Esophagus squamous epithelium (tissue), 5 donors: ENCODE measurements at regions not wholly inside any gene's neighbourhood (a gene's known extent, or its start where the extent isn't known, plus 50 kb on each side); places are given as distances from the start of the nearest gene placed in this dataset.

Experiments
- DNase-seq: peaks from one replicate; lab custom pipeline; 2025; lab: John Stamatoyannopoulos, UW
- H3K27ac ChIP-seq, 4 donors: fragments of 200-600 bp; sonication (generic); one replicate each; pipeline ENCODE4 v1.5.1; 2016 to 2019; ENCODE audit warnings: mild to moderate bottlenecking in 1 of 4
- H3K27me3 ChIP-seq, 4 donors: fragments of 200-600 bp; sonication (generic); 1 replicate in 3 of 4; 2 replicates in 1 of 4; pipeline versions ENCODE4 v1.5.1 to v1.6.0; 2017 to 2021; ENCODE audit warnings: antibody characterized with exemption in 1 of 4
- H3K36me3 ChIP-seq, 3 donors: fragments of 200-600 bp; sonication (generic); one replicate each; pipeline ENCODE4 v1.5.1; 2016 to 2019
- H3K4me1 ChIP-seq, 3 donors: fragments of 200-600 bp; sonication (generic); one replicate each; pipeline ENCODE4 v1.5.1; 2017 to 2019
- H3K4me3 ChIP-seq, 4 donors: fragments of 200-600 bp; sonication (generic); 1 replicate in 3 of 4; 2 replicates in 1 of 4; pipeline ENCODE4 v1.5.1; 2016 to 2019; ENCODE audit warnings: mild to moderate bottlenecking in 2 of 4, moderate library complexity in 1 of 4
- H3K9me3 ChIP-seq, 3 donors: fragments of 200-600 bp; sonication (generic); one replicate each; pipeline ENCODE4 v1.5.1; 2016 to 2019
- POLR2A ChIP-seq, 4 donors: fragments of 450-650 bp; IDR thresholded peaks; one replicate each; pipeline ENCODE4 v1.6.1; 2017; ENCODE audit warnings: antibody characterized with exemption in 4 of 4, mild to moderate bottlenecking in 4 of 4, moderate library complexity in 3 of 4
- WGBS, 2 donors: methylation state at CpG; one replicate each; pipeline ENCODE4 v1.1.5; 2018; 5-methylcytosine and 5-hydroxymethylcytosine counted together
- intact Hi-C: fragments of 100-400 bp; cut with DNase I; formaldehyde crosslinking; loops from one replicate; pipeline ENCODE4 v1.15.0; 2022
- TF ChIP-seq, protein P1 (sequence below), 6 experiments: fragments of 450-650 bp in 4 of 6; fragments of 200-600 bp in 2 of 6; sonication (generic) in 2 of 6; IDR thresholded peaks; one replicate each; pipeline ENCODE4 v1.5.1; 2016 to 2019; ENCODE audit warnings: antibody characterized with exemption in 6 of 6, mild to moderate bottlenecking in 4 of 6, moderate library complexity in 4 of 6
- donor health status: DM: yes; HTN: yes; CAD: no.

DNA sequence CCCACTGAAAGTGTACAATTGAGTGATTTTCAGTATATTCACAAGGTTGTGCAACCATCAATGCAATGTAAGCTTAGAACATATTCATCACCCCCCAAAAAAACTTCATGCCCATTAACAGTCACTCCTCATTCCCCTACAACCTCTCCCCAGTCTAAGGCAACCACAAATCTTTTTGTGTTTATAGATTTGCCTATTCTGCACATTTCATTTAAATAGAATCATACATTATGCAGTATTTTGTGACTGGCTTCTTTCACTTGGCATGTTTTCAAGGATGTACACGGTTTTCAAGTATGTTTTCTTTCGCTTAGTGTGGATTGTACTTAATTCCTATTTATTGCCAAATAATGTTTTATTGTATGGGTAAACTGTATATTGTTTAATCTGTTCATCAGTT, 95.6 kb upstream of the ADRA1D start:
- Histone ChIP-seq H3K4me3 (no peak overlapping the region), H3K9me3 (no peaks in the 10 kb centered on the region), H3K36me3 (no peaks in the 10 kb centered on the region), H3K4me1 (no peaks in the 10 kb centered on the region), H3K27me3 (no peaks in the 10 kb centered on the region), H3K27ac (no peak overlapping the region)
- WGBS, 2 donors, result 50 to 71% methylated on average over 2 of the region's 2 CpGs
- TF ChIP-seq POLR2A (IDR thresholded peaks at IDR 0.05), result no peak
- TF ChIP-seq, protein P1, sequence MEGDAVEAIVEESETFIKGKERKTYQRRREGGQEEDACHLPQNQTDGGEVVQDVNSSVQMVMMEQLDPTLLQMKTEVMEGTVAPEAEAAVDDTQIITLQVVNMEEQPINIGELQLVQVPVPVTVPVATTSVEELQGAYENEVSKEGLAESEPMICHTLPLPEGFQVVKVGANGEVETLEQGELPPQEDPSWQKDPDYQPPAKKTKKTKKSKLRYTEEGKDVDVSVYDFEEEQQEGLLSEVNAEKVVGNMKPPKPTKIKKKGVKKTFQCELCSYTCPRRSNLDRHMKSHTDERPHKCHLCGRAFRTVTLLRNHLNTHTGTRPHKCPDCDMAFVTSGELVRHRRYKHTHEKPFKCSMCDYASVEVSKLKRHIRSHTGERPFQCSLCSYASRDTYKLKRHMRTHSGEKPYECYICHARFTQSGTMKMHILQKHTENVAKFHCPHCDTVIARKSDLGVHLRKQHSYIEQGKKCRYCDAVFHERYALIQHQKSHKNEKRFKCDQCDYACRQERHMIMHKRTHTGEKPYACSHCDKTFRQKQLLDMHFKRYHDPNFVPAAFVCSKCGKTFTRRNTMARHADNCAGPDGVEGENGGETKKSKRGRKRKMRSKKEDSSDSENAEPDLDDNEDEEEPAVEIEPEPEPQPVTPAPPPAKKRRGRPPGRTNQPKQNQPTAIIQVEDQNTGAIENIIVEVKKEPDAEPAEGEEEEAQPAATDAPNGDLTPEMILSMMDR (IDR thresholded peaks at IDR 0.05), result no peak
- no peak for DNase-seq
- intact Hi-C loops, result no loop called here

DNA sequence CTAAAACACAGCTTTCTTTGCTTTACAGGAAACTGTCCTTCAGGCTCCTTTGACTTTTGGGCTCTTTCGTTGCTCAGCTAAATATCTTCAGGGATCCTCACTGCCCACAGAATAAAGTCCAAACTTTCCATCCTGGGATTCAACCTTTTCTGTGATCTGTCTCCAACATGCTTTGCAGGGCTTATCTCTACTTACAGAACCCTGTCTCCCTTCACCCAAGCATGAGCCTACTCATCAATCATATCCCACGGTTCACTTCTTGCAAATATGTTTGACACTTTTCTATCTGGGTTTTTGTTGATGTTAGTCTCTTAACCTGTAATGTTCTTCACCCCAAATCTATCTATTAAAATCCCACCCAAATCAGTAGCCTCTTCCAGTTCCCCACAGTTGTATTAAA, 93.5 kb upstream of the ADRA1D start:
- 20 to 24% methylated on average over 2 of the region's 2 CpGs for WGBS, 2 donors
- TF ChIP-seq, protein P1 (IDR thresholded peaks at IDR 0.05), result no peak
- Histone ChIP-seq H3K9me3 (no peaks in the 10 kb centered on the region), H3K27me3 (no peaks in the 10 kb centered on the region), H3K36me3 (no peaks in the 10 kb centered on the region), H3K4me1 (no peaks in the 10 kb centered on the region), H3K4me3 (no peak overlapping the region), H3K27ac (no peak overlapping the region)
- DNase-seq, result no peak
- intact Hi-C loops, result no loop called here

DNA sequence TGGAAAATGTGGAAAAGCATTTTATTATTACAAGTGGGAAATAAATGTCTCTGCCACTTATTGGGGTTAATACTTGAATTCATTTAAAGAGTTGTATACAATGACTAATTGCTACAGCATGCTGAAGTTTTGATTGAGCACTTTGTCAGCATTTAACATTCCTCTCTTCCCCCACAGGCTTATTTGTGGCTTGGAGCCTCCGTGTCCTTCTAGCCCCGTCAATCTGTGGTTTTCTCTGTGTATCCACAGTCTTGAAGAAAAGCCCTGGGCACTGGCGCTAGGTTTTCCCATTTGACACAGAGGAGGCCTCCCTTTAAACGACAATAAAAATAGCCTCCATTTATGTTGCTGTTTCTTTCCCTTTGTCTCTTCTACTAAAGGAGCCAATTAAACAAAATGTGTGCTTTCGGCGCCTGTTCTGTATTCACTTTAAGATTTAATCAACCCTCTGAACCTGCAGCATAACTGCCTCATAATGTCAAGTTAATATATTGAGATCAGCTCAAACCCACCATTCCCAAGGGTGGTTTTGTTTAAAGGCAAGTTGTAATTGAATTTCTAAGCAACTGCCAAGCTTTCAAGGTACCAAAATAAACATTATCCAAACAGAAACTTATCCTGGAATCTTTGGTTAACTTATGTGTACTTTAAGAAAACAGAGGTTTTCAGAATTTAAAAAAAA, 92.9 kb upstream of the ADRA1D start:
- Histone ChIP-seq H3K4me1 (no peaks in the 10 kb centered on the region), H3K9me3 (no peaks in the 10 kb centered on the region), H3K36me3 (no peaks in the 10 kb centered on the region), H3K27ac (no peak overlapping the region), H3K4me3 (no peak overlapping the region), H3K27me3 (no peaks in the 10 kb centered on the region)
- intact Hi-C loops, result no loop called here
- DNase-seq, result no peak
- WGBS, 2 donors, result 20 to 25% methylated on average over 6 of the region's 6 CpGs
- no peak for TF ChIP-seq POLR2A (IDR thresholded peaks at IDR 0.05)
- TF ChIP-seq, protein P1 (IDR thresholded peaks at IDR 0.05), result no peak

DNA sequence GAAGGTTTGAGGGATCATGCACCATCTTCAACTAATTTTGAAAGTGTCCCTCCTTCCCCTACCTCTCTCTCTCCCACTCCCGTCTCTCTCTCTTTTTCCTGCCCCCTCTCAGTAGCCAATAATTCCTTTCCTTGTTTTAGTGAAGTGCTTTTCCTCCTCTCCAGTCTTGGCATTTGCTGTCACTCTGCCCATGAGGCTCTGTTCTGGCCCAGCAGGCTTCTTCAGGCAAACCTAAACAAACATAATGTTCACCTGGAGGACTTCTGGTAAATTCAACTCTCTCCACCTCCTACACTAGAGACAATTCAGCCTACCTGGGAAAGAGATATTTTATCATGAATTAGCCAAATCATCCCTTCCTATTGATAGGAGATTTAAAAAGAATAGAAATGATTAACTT, 86.6 kb upstream of the ADRA1D start:
- 46 to 60% methylated on average over 1 of the region's 1 CpG for WGBS, 2 donors
- Histone ChIP-seq H3K9me3 (no peaks in the 10 kb centered on the region), H3K4me3 (no peak overlapping the region), H3K4me1 (no peaks in the 10 kb centered on the region), H3K27ac (no peak overlapping the region), H3K36me3 (no peaks in the 10 kb centered on the region), H3K27me3 (no peaks in the 10 kb centered on the region)
- intact Hi-C loops, result no loop called here
- TF ChIP-seq, protein P1 (IDR thresholded peaks at IDR 0.05), result no peak
- no peak for TF ChIP-seq POLR2A (IDR thresholded peaks at IDR 0.05)
- DNase-seq, result no peak

DNA sequence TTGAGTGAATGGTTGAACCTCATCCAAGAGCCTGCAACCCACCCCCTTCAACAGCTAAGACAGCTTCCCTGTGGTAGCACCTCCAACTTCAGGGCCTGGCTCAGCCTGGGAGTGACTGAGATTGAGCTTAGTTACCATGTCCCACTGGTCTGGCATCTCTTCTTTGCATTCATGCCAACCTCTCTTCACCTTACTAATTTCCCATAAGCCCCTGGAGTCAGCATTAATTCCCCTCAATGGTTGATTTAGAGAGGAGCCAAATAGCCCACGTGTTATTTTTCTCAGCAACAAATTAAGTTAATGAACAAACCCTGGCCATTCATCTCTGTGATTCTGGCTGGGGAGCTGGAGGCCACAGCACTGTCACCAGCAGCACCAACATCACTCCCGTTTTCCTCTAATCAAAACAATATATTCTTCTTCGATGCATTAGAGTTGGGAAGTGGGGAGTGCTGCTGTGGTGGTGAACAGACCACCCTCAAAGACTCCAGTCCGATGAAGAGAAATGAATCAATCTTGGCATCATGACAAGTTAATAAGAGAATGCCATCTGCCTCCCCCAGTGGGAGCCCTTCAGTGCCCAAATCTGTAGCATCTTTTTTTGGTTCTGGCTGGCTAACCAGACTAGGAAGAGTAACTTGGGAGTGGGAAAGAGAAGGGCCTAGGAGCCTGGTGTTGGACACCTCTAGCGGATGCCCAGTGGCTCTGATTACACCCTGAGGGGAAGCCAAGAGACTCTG, 83.2 kb upstream of the ADRA1D start:
- H3K27ac ChIP-seq, result no peak overlapping the region
- H3K4me3 ChIP-seq, result no peak overlapping the region
- DNase-seq, result no peak
- no peaks in the 10 kb centered on the region for H3K36me3 ChIP-seq
- intact Hi-C loops, result no loop called here
- H3K9me3 ChIP-seq, result no peaks in the 10 kb centered on the region
- TF ChIP-seq POLR2A (IDR thresholded peaks at IDR 0.05), result no peak
- TF ChIP-seq, protein P1 (IDR thresholded peaks at IDR 0.05), result no peak
- H3K4me1 ChIP-seq, result no peaks in the 10 kb centered on the region
- H3K27me3 ChIP-seq, result no peaks in the 10 kb centered on the region
- WGBS, 2 donors, result 67 to 73% methylated on average over 4 to 5 of the region's 5 CpGs
